ENCODE measurements at regions not wholly inside any gene's neighbourhood (a gene's known extent, or its start where the extent isn't known, plus 50 kb on each side); places are given as distances from the start of the nearest gene placed in this dataset.

DNA sequence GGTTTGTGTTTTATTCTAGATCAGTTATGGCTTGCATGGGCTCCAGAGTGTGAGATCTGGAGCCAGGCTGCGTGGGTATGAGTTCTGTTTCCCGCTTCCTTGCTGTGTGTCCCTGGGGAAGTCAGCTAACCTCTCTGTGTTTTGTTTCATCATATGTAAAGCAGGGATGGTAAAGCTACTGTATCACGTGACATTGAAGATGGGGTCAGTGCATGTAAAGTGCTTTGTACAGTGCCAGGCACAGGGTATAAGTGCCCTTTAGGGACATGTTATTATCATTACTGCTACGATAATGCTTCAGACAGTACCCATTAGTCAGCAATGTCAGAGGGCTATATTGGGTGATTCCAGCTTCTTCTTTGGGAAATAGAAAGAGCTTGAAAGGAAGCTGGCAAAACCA lies 186.2 kb downstream of the FOXL1 start:
- TF ChIP-seq YY1 (IDR thresholded peaks at IDR 0.05; ENCODE audit: insufficient read depth, insufficient read length) (no peak), SUZ12 (IDR thresholded peaks at IDR 0.05; ENCODE audit: extremely low read depth, insufficient read depth, insufficient read length) (no peak), ZNF274 (IDR thresholded peaks at IDR 0.05; ENCODE audit: low read depth, low read length) (no peak)
- DNase-seq (ENCODE audit: low read depth, low spot score) = no peak
- peaks cover 10% of the 10 kb centered on the region for H3K27me3 ChIP-seq (ENCODE audit: insufficient read depth, insufficient read length)
- H3K36me3 ChIP-seq (ENCODE audit: insufficient read depth, insufficient read length, low read length) = no peaks in the 10 kb centered on the region
- H3K4me3 ChIP-seq (ENCODE audit: insufficient read length, low read depth) = no peak overlapping the region
- peaks cover 3% of the 10 kb centered on the region for H3K4me1 ChIP-seq (ENCODE audit: insufficient read depth, insufficient read length)
- H3K9me3 ChIP-seq (ENCODE audit: insufficient read depth, low read length) = peaks cover 4% of the 10 kb centered on the region; the same call in 1 of the 2 replicates
- H3K9ac ChIP-seq (ENCODE audit: insufficient read length, low read depth) = no peak overlapping the region

GRCh38 chr16:86765389-86766026 lies 187.2 kb downstream of the FOXL1 start:
- Histone ChIP-seq H3K4me1 (ENCODE audit: insufficient read depth, insufficient read length) (peaks cover 3% of the 10 kb centered on the region), H3K36me3 (ENCODE audit: insufficient read depth, insufficient read length, low read length) (no peaks in the 10 kb centered on the region), H3K9me3 (ENCODE audit: insufficient read depth, low read length) (peaks cover 4% of the 10 kb centered on the region; the same call in 1 of the 2 replicates), H3K27me3 (ENCODE audit: insufficient read depth, insufficient read length) (peaks cover 10% of the 10 kb centered on the region), H3K9ac (ENCODE audit: insufficient read length, low read depth) (no peak overlapping the region), H3K4me3 (ENCODE audit: insufficient read length, low read depth) (no peak overlapping the region)
- no peak for TF ChIP-seq ZNF274 (IDR thresholded peaks at IDR 0.05; ENCODE audit: low read depth, low read length)
- TF ChIP-seq SUZ12 (IDR thresholded peaks at IDR 0.05; ENCODE audit: extremely low read depth, insufficient read depth, insufficient read length) = no peak
- TF ChIP-seq YY1 (IDR thresholded peaks at IDR 0.05; ENCODE audit: insufficient read depth, insufficient read length) = no peak
- no peak for DNase-seq (ENCODE audit: low read depth, low spot score)

DNA sequence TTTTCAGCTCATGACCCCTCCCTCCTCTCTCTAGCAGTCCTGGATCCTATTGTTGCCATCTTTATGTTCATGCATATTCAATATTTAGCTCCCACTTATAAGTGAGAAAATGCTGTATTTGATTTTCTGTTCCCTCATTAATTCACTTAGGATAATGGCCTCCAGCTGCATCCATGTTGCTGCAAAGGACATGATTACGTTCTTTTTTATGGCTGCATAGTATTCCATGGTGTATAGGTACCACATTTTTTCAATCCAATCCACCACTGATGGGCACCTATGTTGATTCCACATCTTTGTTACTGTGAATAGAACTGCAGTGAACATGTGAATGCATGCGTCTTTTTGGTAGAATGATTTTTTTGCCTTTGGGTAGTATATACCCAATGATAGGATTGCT lies 188.4 kb downstream of the FOXL1 start:
- no peaks in the 10 kb centered on the region for H3K36me3 ChIP-seq (ENCODE audit: insufficient read depth, insufficient read length, low read length)
- no peak for TF ChIP-seq SUZ12 (IDR thresholded peaks at IDR 0.05; ENCODE audit: extremely low read depth, insufficient read depth, insufficient read length)
- no peak for TF ChIP-seq ZNF274 (IDR thresholded peaks at IDR 0.05; ENCODE audit: low read depth, low read length)
- TF ChIP-seq YY1 (IDR thresholded peaks at IDR 0.05; ENCODE audit: insufficient read depth, insufficient read length) = no peak
- peaks cover 10% of the 10 kb centered on the region for H3K27me3 ChIP-seq (ENCODE audit: insufficient read depth, insufficient read length)
- DNase-seq (ENCODE audit: low read depth, low spot score) = no peak
- no peak overlapping the region for H3K9ac ChIP-seq (ENCODE audit: insufficient read length, low read depth)
- H3K9me3 ChIP-seq (ENCODE audit: insufficient read depth, low read length) = peaks cover 4% of the 10 kb centered on the region; the same call in 1 of the 2 replicates
- H3K4me1 ChIP-seq (ENCODE audit: insufficient read depth, insufficient read length) = no peaks in the 10 kb centered on the region
- no peak overlapping the region for H3K4me3 ChIP-seq (ENCODE audit: insufficient read length, low read depth)

DNA sequence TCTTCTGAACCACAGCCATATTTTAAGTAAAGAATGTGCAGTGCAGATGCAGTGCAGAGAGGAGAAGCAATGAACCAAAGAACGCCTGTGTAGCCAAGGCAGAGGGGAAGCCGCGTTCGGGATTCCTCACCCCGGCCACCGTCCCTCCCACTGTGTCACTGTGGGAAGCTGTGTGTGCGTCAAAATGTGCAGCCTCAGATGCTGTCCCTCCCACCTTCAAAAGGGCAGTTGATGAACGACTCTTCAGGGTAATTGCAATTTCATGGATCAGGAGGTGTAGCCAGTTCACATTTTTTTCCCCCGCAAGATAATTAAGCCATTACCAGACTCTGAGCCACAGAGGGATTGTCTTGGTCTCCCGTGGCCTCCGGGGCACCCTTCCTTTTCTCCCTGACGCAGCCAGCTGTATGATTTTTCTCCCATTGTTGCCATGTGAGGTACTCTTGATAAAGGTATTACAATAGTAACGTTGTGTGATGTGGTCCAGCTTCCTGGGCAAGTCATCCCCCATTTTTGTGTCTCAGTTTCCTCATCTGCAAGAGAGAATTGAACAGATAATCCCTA lies 190.0 kb downstream of the FOXL1 start:
- no peak overlapping the region for H3K4me3 ChIP-seq (ENCODE audit: insufficient read length, low read depth)
- no peaks in the 10 kb centered on the region for H3K36me3 ChIP-seq (ENCODE audit: insufficient read depth, insufficient read length, low read length)
- H3K4me1 ChIP-seq (ENCODE audit: insufficient read depth, insufficient read length) = peaks cover 6% of the 10 kb centered on the region
- no peak for DNase-seq (ENCODE audit: low read depth, low spot score)
- peaks cover 3% of the 10 kb centered on the region for H3K27me3 ChIP-seq (ENCODE audit: insufficient read depth, insufficient read length)
- no peak overlapping the region for H3K9ac ChIP-seq (ENCODE audit: insufficient read length, low read depth)
- H3K9me3 ChIP-seq (ENCODE audit: insufficient read depth, low read length) = peaks cover 4% of the 10 kb centered on the region; the same call in 1 of the 2 replicates
- TF ChIP-seq ZNF274 (IDR thresholded peaks at IDR 0.05; ENCODE audit: low read depth, low read length) (no peak), YY1 (IDR thresholded peaks at IDR 0.05; ENCODE audit: insufficient read depth, insufficient read length) (no peak), SUZ12 (IDR thresholded peaks at IDR 0.05; ENCODE audit: extremely low read depth, insufficient read depth, insufficient read length) (no peak)

DNA sequence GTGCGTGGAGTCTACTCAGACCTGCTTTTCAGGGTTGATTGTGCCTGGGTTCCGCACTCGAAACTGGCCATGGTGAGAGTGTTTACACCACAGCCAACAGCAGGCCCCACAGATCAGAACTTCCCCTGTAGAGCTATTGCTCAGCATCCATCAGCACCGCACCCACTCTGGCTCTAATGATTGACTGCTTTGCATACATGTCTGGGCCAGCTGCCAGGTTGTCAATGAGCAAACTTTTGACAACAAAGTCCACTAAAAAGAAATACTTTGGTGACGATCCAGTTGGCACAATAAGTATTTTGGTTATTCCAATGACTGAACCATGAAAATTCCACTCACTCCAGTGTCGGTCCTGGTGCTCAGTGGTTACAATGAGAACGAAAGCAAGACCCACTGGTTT lies 190.7 kb downstream of the FOXL1 start:
- no peak for TF ChIP-seq YY1 (IDR thresholded peaks at IDR 0.05; ENCODE audit: insufficient read depth, insufficient read length)
- TF ChIP-seq SUZ12 (IDR thresholded peaks at IDR 0.05; ENCODE audit: extremely low read depth, insufficient read depth, insufficient read length) = no peak
- TF ChIP-seq ZNF274 (IDR thresholded peaks at IDR 0.05; ENCODE audit: low read depth, low read length) = no peak
- DNase-seq (ENCODE audit: low read depth, low spot score) = no peak
- H3K4me1 ChIP-seq (ENCODE audit: insufficient read depth, insufficient read length) = peaks cover 9% of the 10 kb centered on the region

DNA sequence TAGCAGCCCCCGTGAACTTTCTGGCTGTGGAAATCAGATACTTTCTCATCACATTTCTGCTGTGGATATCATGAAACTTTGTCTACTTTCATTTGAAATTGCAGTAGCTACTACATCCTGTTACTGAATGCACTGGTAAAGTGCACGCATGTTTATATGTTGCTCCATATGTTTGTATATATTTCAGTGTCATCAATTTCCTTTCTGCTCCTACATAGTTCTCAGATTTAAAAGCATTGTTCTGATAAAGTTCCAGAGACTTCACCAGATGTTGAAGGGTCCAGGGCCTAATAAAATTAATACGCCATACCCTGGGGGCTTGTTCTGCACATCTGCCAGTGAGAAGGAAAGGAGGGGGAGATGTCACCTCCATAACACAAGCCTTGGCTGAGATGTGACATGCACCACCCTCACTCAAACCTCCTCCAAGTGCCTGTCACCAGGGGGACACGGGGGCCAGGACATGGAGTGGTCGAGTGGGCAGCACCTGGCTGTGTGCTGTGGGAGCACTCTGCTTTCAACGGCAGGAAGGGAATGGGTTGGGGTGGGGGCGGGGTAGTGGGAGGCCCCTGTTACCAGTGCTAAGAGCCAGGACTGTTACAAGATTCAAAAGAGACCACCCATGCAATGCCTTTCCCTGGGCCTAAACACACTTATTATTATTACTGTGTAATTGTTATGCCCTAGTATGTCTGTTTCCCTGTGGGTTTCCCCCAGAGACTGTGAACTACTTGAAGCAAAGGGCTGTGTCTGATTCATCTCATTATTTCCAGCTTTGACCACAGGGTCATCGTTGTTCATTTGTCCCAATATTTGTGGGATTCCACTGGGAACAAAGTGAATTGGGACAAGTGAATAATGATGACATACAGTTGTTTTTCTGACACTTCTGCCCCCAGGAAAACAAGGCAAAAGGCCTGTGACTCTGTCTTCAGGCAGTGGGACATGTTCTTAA lies 193.4 kb downstream of the FOXL1 start:
- no peak for TF ChIP-seq ZNF274 (IDR thresholded peaks at IDR 0.05; ENCODE audit: low read depth, low read length)
- no peak for TF ChIP-seq SUZ12 (IDR thresholded peaks at IDR 0.05; ENCODE audit: extremely low read depth, insufficient read depth, insufficient read length)
- H3K27me3 ChIP-seq (ENCODE audit: insufficient read depth, insufficient read length) = peaks cover 20% of the 10 kb centered on the region
- H3K9ac ChIP-seq (ENCODE audit: insufficient read length, low read depth) = no peak overlapping the region
- no peak overlapping the region for H3K4me3 ChIP-seq (ENCODE audit: insufficient read length, low read depth)
- H3K9me3 ChIP-seq (ENCODE audit: insufficient read depth, low read length) = peaks cover under 1% of the 10 kb centered on the region; the same call in 1 of the 2 replicates
- H3K4me1 ChIP-seq (ENCODE audit: insufficient read depth, insufficient read length) = peaks cover 11% of the 10 kb centered on the region
- H3K36me3 ChIP-seq (ENCODE audit: insufficient read depth, insufficient read length, low read length) = no peaks in the 10 kb centered on the region
- no peak for DNase-seq (ENCODE audit: low read depth, low spot score)

More for the DNA sequence above, 190.7 kb downstream of the FOXL1 start:
- H3K9ac ChIP-seq (ENCODE audit: insufficient read length, low read depth) = no peak overlapping the region
- H3K9me3 ChIP-seq (ENCODE audit: insufficient read depth, low read length) = peaks cover 4% of the 10 kb centered on the region; the same call in 1 of the 2 replicates
- no peak overlapping the region for H3K4me3 ChIP-seq (ENCODE audit: insufficient read length, low read depth)
- peaks cover 8% of the 10 kb centered on the region for H3K27me3 ChIP-seq (ENCODE audit: insufficient read depth, insufficient read length)
- no peaks in the 10 kb centered on the region for H3K36me3 ChIP-seq (ENCODE audit: insufficient read depth, insufficient read length, low read length)
